H1 (cell line): ENCODE measurements at regions not wholly inside any gene's neighbourhood (a gene's known extent, or its start where the extent isn't known, plus 50 kb on each side); places are given as distances from the start of the nearest gene placed in this dataset.
A peak's percentile ranks its signal among the peaks of the same experiment; 100 is the strongest.

Source experiments
- CTCF ChIA-PET: fragments of 300-600 bp; sonication (Branson Sonifier 250); formaldehyde crosslinking; loops from one replicate; lab custom pipeline; 2021; ENCODE audit not compliant: partially characterized antibody; lab: Charles Lee
- POLR2A ChIA-PET: fragments of 300-600 bp; sonication (Branson Sonifier 250); formaldehyde crosslinking; loops from one replicate; lab custom pipeline; 2021; ENCODE audit warnings: inconsistent platforms; ENCODE audit not compliant: partially characterized antibody; lab: Charles Lee
- DNase-seq, 2 experiments: peaks; one replicate each; pipeline versions ENCODE4 v3.0.0 to v3.0.0-alpha.2; 2010 to 2022; ENCODE audit warnings: low spot score in 2 of 2, low read depth in 1 of 2, mixed read lengths in 1 of 2
- FAIRE-seq: peaks from 2 replicates; lab custom pipeline; 2011; peaks lifted over from hg19 to GRCh38; lab: Jason Lieb, UNC
- H2AFZ ChIP-seq: 2 replicates; pipeline ENCODE4 v1.8.1; 2012; ENCODE audit warnings: low read length, inconsistent platforms
- H2AK5ac ChIP-seq: 2 replicates; pipeline ENCODE4 v1.6.1; 2013; ENCODE audit warnings: low read depth, low read length
- H2BK120ac ChIP-seq: replicated peaks from 2 replicates; pipeline ENCODE3; 2013; ENCODE audit warnings: low read depth, low read length, inconsistent platforms
- H2BK12ac ChIP-seq: 2 replicates; pipeline ENCODE4 v1.6.1; 2013; ENCODE audit warnings: low read depth, low read length
- H2BK15ac ChIP-seq: 2 replicates; pipeline ENCODE4 v1.6.1; 2013; ENCODE audit warnings: low read length
- H2BK20ac ChIP-seq: 2 replicates; pipeline ENCODE4 v1.6.1; 2013; ENCODE audit warnings: low read length
- H2BK5ac ChIP-seq: 2 replicates; pipeline ENCODE4 v1.6.1; 2013; ENCODE audit warnings: low read depth, low read length
- H3K14ac ChIP-seq: 2 replicates; pipeline ENCODE4 v1.6.1; 2013; ENCODE audit warnings: inconsistent platforms; ENCODE audit not compliant: insufficient read length
- H3K18ac ChIP-seq: 2 replicates; pipeline ENCODE4 v1.6.1; 2013; ENCODE audit warnings: low read length; ENCODE audit errors: extremely low read depth
- H3K23ac ChIP-seq: 2 replicates; pipeline ENCODE4 v1.6.1; 2013; ENCODE audit warnings: inconsistent platforms; ENCODE audit not compliant: insufficient read length
- H3K23me2 ChIP-seq: 2 replicates; pipeline ENCODE4 v1.6.1; 2013; ENCODE audit warnings: low read depth, low read length
- H3K27ac ChIP-seq: 2 replicates; pipeline ENCODE4 v1.6.1; 2011; ENCODE audit warnings: low read depth, low read length, inconsistent platforms
- H3K27me3 ChIP-seq, 4 experiments: replicated peaks in 1 of 4; 1 replicate in 1 of 4; 2 replicates in 3 of 4; pipeline versions ENCODE4 v1.6.1 to v1.8.1; 2011 to 2013; ENCODE audit warnings: low read length in 3 of 4, mild to moderate bottlenecking in 3 of 4, inconsistent platforms in 2 of 4, mixed read lengths in 2 of 4, moderate library complexity in 1 of 4; ENCODE audit not compliant: control insufficient read depth in 3 of 4, insufficient read depth in 3 of 4; ENCODE audit errors: extremely low read depth in 1 of 4
- H3K36me3 ChIP-seq, 4 experiments: 2 replicates each; pipeline versions ENCODE4 v1.6.1 to v1.8.1; 2011 to 2013; ENCODE audit warnings: mild to moderate bottlenecking in 4 of 4, low read length in 3 of 4, moderate library complexity in 2 of 4, control low read depth in 1 of 4, inconsistent platforms in 1 of 4; ENCODE audit not compliant: insufficient read depth in 4 of 4, control insufficient read depth in 2 of 4
- H3K4ac ChIP-seq: replicated peaks from 2 replicates; pipeline ENCODE3; 2013; ENCODE audit warnings: low read length, low read depth, mixed read lengths, inconsistent platforms; ENCODE audit not compliant: insufficient read length
- H3K4me1 ChIP-seq, 4 experiments: replicated peaks in 1 of 4; 1 replicate in 1 of 4; 2 replicates in 3 of 4; pipeline versions ENCODE4 v1.6.1 to v1.8.1; 2011 to 2013; ENCODE audit warnings: low read length in 3 of 4, inconsistent platforms in 2 of 4, mixed read lengths in 1 of 4; ENCODE audit not compliant: insufficient read depth in 4 of 4, control insufficient read depth in 3 of 4
- H3K4me2 ChIP-seq, 2 experiments: 2 replicates each; pipeline versions ENCODE4 v1.6.1 to v1.8.1; 2011 to 2013; ENCODE audit warnings: low read depth in 2 of 2, low read length in 2 of 2, control low read depth in 1 of 2, inconsistent platforms in 1 of 2, mild to moderate bottlenecking in 1 of 2; ENCODE audit not compliant: insufficient read depth in 1 of 2
- H3K4me3 ChIP-seq, 4 experiments: fragments of 200-600, 300-600 bp in 1 of 4; sonication (generic), shearing (Covaris generic), sonication (Bioruptor Twin) in 1 of 4; 2 replicates each; pipeline versions ENCODE4 v1.5.1 to v1.8.1; 2011 to 2016; ENCODE audit warnings: low read length in 4 of 4, low read depth in 3 of 4, control low read depth in 2 of 4, inconsistent platforms in 2 of 4, mild to moderate bottlenecking in 2 of 4, mixed read lengths in 1 of 4, moderate library complexity in 1 of 4; ENCODE audit not compliant: insufficient read depth in 2 of 4; ENCODE audit errors: extremely low read depth in 1 of 4
- H3K56ac ChIP-seq: replicated peaks from 2 replicates; pipeline ENCODE3; 2013; ENCODE audit warnings: low read depth, mild to moderate bottlenecking, mixed read lengths, low read length, inconsistent platforms; ENCODE audit not compliant: insufficient read length
- H3K79me1 ChIP-seq: 2 replicates; pipeline ENCODE4 v1.6.1; 2013; ENCODE audit warnings: low read depth, low read length, control low read depth
- H3K79me2 ChIP-seq, 2 experiments: 2 replicates each; pipeline versions ENCODE4 v1.6.1 to v1.8.1; 2012 to 2013; ENCODE audit warnings: low read length in 2 of 2, mild to moderate bottlenecking in 2 of 2, inconsistent platforms in 1 of 2; ENCODE audit not compliant: insufficient read depth in 2 of 2, control insufficient read depth in 1 of 2
- H3K9ac ChIP-seq, 4 experiments: replicated peaks in 1 of 4; 1 replicate in 1 of 4; 2 replicates in 3 of 4; pipeline versions ENCODE4 v1.6.1 to v1.8.1; 2011 to 2013; ENCODE audit warnings: low read depth in 3 of 4, low read length in 3 of 4, control low read depth in 2 of 4, mild to moderate bottlenecking in 2 of 4, moderate library complexity in 2 of 4, inconsistent platforms in 1 of 4; ENCODE audit errors: extremely low read depth in 1 of 4
- H3K9me3 ChIP-seq, 2 experiments: 2 replicates each; pipeline versions ENCODE4 v1.6.1 to v1.8.1; 2012 to 2013; ENCODE audit warnings: mild to moderate bottlenecking in 2 of 2, moderate library complexity in 2 of 2, control low read depth in 1 of 2, inconsistent platforms in 1 of 2, low read depth in 1 of 2, low read length in 1 of 2, mixed read lengths in 1 of 2; ENCODE audit not compliant: insufficient read depth in 2 of 2
- H4K20me1 ChIP-seq, 2 experiments: replicated peaks in 1 of 2; 2 replicates each; pipeline versions ENCODE3 to v1.8.1; 2011 to 2013; ENCODE audit warnings: inconsistent platforms in 2 of 2, low read length in 2 of 2, mild to moderate bottlenecking in 1 of 2; ENCODE audit not compliant: insufficient read depth in 2 of 2, control insufficient read depth in 1 of 2
- H4K5ac ChIP-seq: 2 replicates; pipeline ENCODE4 v1.6.1; 2013; ENCODE audit warnings: low read length, low read depth, mixed read lengths, inconsistent platforms; ENCODE audit not compliant: insufficient read length
- H4K8ac ChIP-seq: 2 replicates; pipeline ENCODE4 v1.8.0; 2013; ENCODE audit warnings: mild to moderate bottlenecking, moderate library complexity, low read length, inconsistent platforms; ENCODE audit not compliant: insufficient read depth; ENCODE audit errors: extremely low read depth
- H4K91ac ChIP-seq: replicated peaks from 2 replicates; pipeline ENCODE3; 2013; ENCODE audit warnings: low read length, mixed read lengths, inconsistent platforms; ENCODE audit not compliant: insufficient read length
- CBX8 ChIP-seq: fragments of 300-800, 300-1000 bp; sonication (generic); IDR thresholded peaks from 2 replicates; pipeline ENCODE4 v1.7.1; 2016; ENCODE audit warnings: low read depth, low read length, borderline replicate concordance
- CEBPB ChIP-seq: IDR thresholded peaks from 2 replicates; pipeline ENCODE4 v1.6.1; 2012; ENCODE audit warnings: low read depth, low read length
- GABPA ChIP-seq: IDR thresholded peaks from 2 replicates; pipeline ENCODE4 v1.6.1; 2011; ENCODE audit warnings: mild to moderate bottlenecking, low read length, moderate library complexity, borderline replicate concordance; ENCODE audit not compliant: insufficient read depth
- HDAC2 ChIP-seq, 2 experiments: fragments of 300-600 bp in 1 of 2; sonication (generic) in 1 of 2; IDR thresholded peaks; 2 replicates each; pipeline ENCODE4 v1.6.1; 2011 to 2012; ENCODE audit warnings: low read depth in 2 of 2, low read length in 2 of 2, mild to moderate bottlenecking in 2 of 2, moderate library complexity in 2 of 2, borderline replicate concordance in 1 of 2, inconsistent platforms in 1 of 2
- HDAC6 ChIP-seq: IDR thresholded peaks from one replicate; pipeline ENCODE4 v1.7.1; 2012; ENCODE audit warnings: low read depth, mild to moderate bottlenecking, inconsistent platforms, low read length, moderate library complexity
- SAP30 ChIP-seq: fragments of 300-600 bp; sonication (generic); IDR thresholded peaks from 2 replicates; pipeline ENCODE4 v1.7.1; 2012; ENCODE audit warnings: low read length, moderate library complexity, mild to moderate bottlenecking, inconsistent platforms; ENCODE audit not compliant: insufficient read depth, insufficient replicate concordance
- SUZ12 ChIP-seq: fragments of 200-600 bp; sonication (generic); IDR thresholded peaks from 2 replicates; pipeline ENCODE4 v1.6.1; 2012; ENCODE audit warnings: mild to moderate bottlenecking, inconsistent platforms, low read length, moderate library complexity, mixed read lengths
- TAF1 ChIP-seq: IDR thresholded peaks from 2 replicates; pipeline ENCODE4 v1.6.1; 2011; ENCODE audit warnings: mild to moderate bottlenecking, low read depth, low read length
- TAF7 ChIP-seq: optimal IDR thresholded peaks from 2 replicates; pipeline ENCODE3; 2011; ENCODE audit warnings: low read depth, mild to moderate bottlenecking, inconsistent platforms, low read length, moderate library complexity, borderline replicate concordance
- TBP ChIP-seq: IDR thresholded peaks from 2 replicates; pipeline ENCODE4 v1.6.1; 2011; ENCODE audit warnings: low read depth, low read length, improper control_type of control experiment
- TCF12 ChIP-seq: IDR thresholded peaks from 2 replicates; pipeline ENCODE4 v1.6.1; 2011; ENCODE audit warnings: low read depth, mild to moderate bottlenecking, low read length
- YY1 ChIP-seq: IDR thresholded peaks from 2 replicates; pipeline ENCODE4 v1.6.1; 2011; ENCODE audit warnings: low read depth, mild to moderate bottlenecking, low read length
- WGBS, 2 experiments: shearing (Covaris generic) in 1 of 2; methylation state at CpG; one replicate each; pipeline versions ENCODE4 v1.1.6 to v1.1.7; 2013 to 2015; ENCODE audit warnings: low lambda C conversion rate in 2 of 2, mixed read lengths in 2 of 2, inconsistent platforms in 1 of 2, low coverage in 1 of 2, missing lambda C conversion rate in 1 of 2; ENCODE audit not compliant: insufficient replicate concordance in 2 of 2, insufficient coverage in 1 of 2, insufficient read length in 1 of 2; ENCODE audit errors: extremely low coverage in 1 of 2, missing lambda C conversion rate in 1 of 2; 5-methylcytosine and 5-hydroxymethylcytosine counted together

- Histone ChIP-seq H3K36me3 (no peaks in the 10 kb centered on the region), H2BK5ac (no peak overlapping the region), H3K18ac (no peak overlapping the region), H4K5ac (no peak overlapping the region), H4K91ac (no peak overlapping the region), H4K20me1 (no peaks in the 10 kb centered on the region), H3K4ac (no peak overlapping the region), H2BK15ac (no peak overlapping the region), H3K23me2 (no peaks in the 10 kb centered on the region), H2BK20ac (no peak overlapping the region), H2BK120ac (no peak overlapping the region), H3K27ac (no peak overlapping the region), H3K9me3 (no peaks in the 10 kb centered on the region), H3K4me2 (no peak overlapping the region), H3K14ac (no peak overlapping the region), H3K4me3 (no peak overlapping the region), H2AFZ (peak overlapping the region; percentile 58; the same call in 1 of the 2 replicates), H3K23ac (no peak overlapping the region), H3K79me1 (no peaks in the 10 kb centered on the region), H3K4me1 (no peaks in the 10 kb centered on the region; a peak in 1 of 7 replicates), H3K79me2 (no peaks in the 10 kb centered on the region), H3K27me3 (no peaks in the 10 kb centered on the region), H4K8ac (no peak overlapping the region), H2BK12ac (no peak overlapping the region), H3K9ac (no peak overlapping the region), H3K56ac (no peak overlapping the region), H2AK5ac (no peak overlapping the region)
- ChIA-PET POLR2A (no interaction called here), CTCF (interaction anchor here (1.1 kb wide), 1 partner anchor 13 kb away, joined by 3 read pairs; no protein-coding TSS in a partner anchor)
- WGBS, 2 experiments, result 81% methylated on average over 4 of the region's 4 CpGs; no CpG with 5 or more reads in 1 of the 2 experiments
- no peak for DNase-seq
- FAIRE-seq, result no peak
- TF ChIP-seq TAF7 (no peak), TAF1 (no peak), HDAC6 (no peak), SAP30 (no peak), GABPA (no peak), YY1 (no peak), TCF12 (no peak), HDAC2 (IDR thresholded peaks at IDR 0.05; ENCODE audit: borderline replicate concordance in 1 of 2, low read depth in 2 of 2, low read length in 2 of 2) (no peak), TBP (no peak), CBX8 (no peak), CEBPB (no peak), SUZ12 (no peak)
Observed at GRCh38 chr13:63438951-63439350, 2023.3 kb upstream of the PCDH20 start.
